AG08395 (cell line): ENCODE measurements at regions not wholly inside any gene's neighbourhood (a gene's known extent, or its start where the extent isn't known, plus 50 kb on each side); places are given as distances from the start of the nearest gene placed in this dataset.
"Not testable (repeated sequence)": the region's sequence is repeated elsewhere in the genome, so short reads cannot be mapped to it uniquely, and the experiment has no call there.

Source experiments
- DNase-seq: peaks from one replicate; pipeline ENCODE4 v3.0.0; 2012; ENCODE audit warnings: mixed read lengths, low spot score

GRCh38 chr10:8173866-8174243 is 119.4 kb downstream of the GATA3 start:
- DNase-seq: no peak

GRCh38 chr10:8174762-8175161 is 120.3 kb downstream of the GATA3 start:
- no peak for DNase-seq

- DNase-seq: not testable (repeated sequence)
Measured at GRCh38 chr10:8177526-8177925, 123.0 kb downstream of the GATA3 start.

- DNase-seq: not testable (repeated sequence)
Measured at GRCh38 chr10:8179773-8180172, 125.3 kb downstream of the GATA3 start.

GRCh38 chr10:8180360-8181109 is 126.0 kb downstream of the GATA3 start:
- DNase-seq: no peak

GRCh38 chr10:8181496-8182157 is 127.1 kb downstream of the GATA3 start:
- DNase-seq: no peak

GRCh38 chr10:8182806-8183205 is 128.3 kb downstream of the GATA3 start:
- no peak for DNase-seq

- no peak for DNase-seq
Measured at GRCh38 chr10:8183241-8183704, 128.8 kb downstream of the GATA3 start.

GRCh38 chr10:8187171-8187666 is 132.7 kb downstream of the GATA3 start:
- no peak for DNase-seq

GRCh38 chr10:8189458-8189857 is 135.0 kb downstream of the GATA3 start:
- DNase-seq: no peak

GRCh38 chr10:8192301-8192700 is 137.8 kb downstream of the GATA3 start:
- no peak for DNase-seq

GRCh38 chr10:8193546-8193945 is 139.1 kb downstream of the GATA3 start:
- no peak for DNase-seq

- no peak for DNase-seq
Measured at GRCh38 chr10:8194050-8194449, 139.6 kb downstream of the GATA3 start.

GRCh38 chr10:8206882-8207281 is 152.4 kb downstream of the GATA3 start:
- DNase-seq: no peak

- DNase-seq: no peak
Measured at GRCh38 chr10:8211631-8212030, 157.1 kb downstream of the GATA3 start.

GRCh38 chr10:8213735-8214134 is 159.2 kb downstream of the GATA3 start:
- DNase-seq: no peak

GRCh38 chr10:8214587-8214986 is 160.1 kb downstream of the GATA3 start:
- no peak for DNase-seq

- no peak for DNase-seq
Measured at GRCh38 chr10:8216893-8217292, 162.4 kb downstream of the GATA3 start.

GRCh38 chr10:8221451-8221850 is 167.0 kb downstream of the GATA3 start:
- DNase-seq: no peak

- no peak for DNase-seq
Measured at GRCh38 chr10:8224591-8224990, 170.1 kb downstream of the GATA3 start.

- DNase-seq: no peak
Measured at GRCh38 chr10:8225187-8225586, 170.7 kb downstream of the GATA3 start.

- DNase-seq: no peak
Measured at GRCh38 chr10:8227246-8227645, 172.8 kb downstream of the GATA3 start.

GRCh38 chr10:8229153-8229552 is 174.7 kb downstream of the GATA3 start:
- no peak for DNase-seq
